ENCODE measurements at regions not wholly inside any gene's neighbourhood (a gene's known extent, or its start where the extent isn't known, plus 50 kb on each side); places are given as distances from the start of the nearest gene placed in this dataset.
A peak's percentile ranks its signal among the peaks of the same experiment; 100 is the strongest.

- Mint-ChIP-seq H3K9me3 (no peaks in the 10 kb centered on the region), H3K27ac (no peak overlapping the region), H3K4me1 (peaks cover 0 to 7% (median 0%) of the 10 kb centered on the region in 4 donors), H3K27me3 (peaks cover 16% of the 10 kb centered on the region), H3K36me3 (no peaks in the 10 kb centered on the region), H3K4me3 (no peak overlapping the region)
- H3K27ac ChIP-seq (ENCODE audit: insufficient read depth, low read length, poor library complexity, severe bottlenecking): no peak overlapping the region
- no peaks in the 10 kb centered on the region for H3K9me3 ChIP-seq (ENCODE audit: control insufficient read depth in 2 of 2, low read length in 2 of 2)
- H3K4me3 ChIP-seq (ENCODE audit: low read depth, low read length): no peak overlapping the region
- H3K4me1 ChIP-seq (ENCODE audit: control insufficient read depth, insufficient read depth, low read length, poor library complexity, severe bottlenecking): no peaks in the 10 kb centered on the region
- no peak for ATAC-seq (ENCODE audit: low read depth in 2 of 2)
- peaks cover 2% of the 10 kb centered on the region for H3K27me3 ChIP-seq (ENCODE audit: control insufficient read depth, insufficient read depth, low read length)
- H3K36me3 ChIP-seq (ENCODE audit: control insufficient read depth, insufficient read depth, low read length): no peaks in the 10 kb centered on the region
- DNase-seq: no peak
Measured at GRCh38 chr14:37988472-37988871, 219.2 kb upstream of the SSTR1 start.

- H3K4me3 ChIP-seq (ENCODE audit: low read depth, low read length): no peak overlapping the region
- H3K27me3 ChIP-seq (ENCODE audit: control insufficient read depth, insufficient read depth, low read length): peaks cover 2% of the 10 kb centered on the region
- Mint-ChIP-seq H3K27ac (no peak overlapping the region), H3K36me3 (no peaks in the 10 kb centered on the region), H3K4me1 (peaks cover 0 to 5% (median 0%) of the 10 kb centered on the region in 4 donors), H3K9me3 (no peaks in the 10 kb centered on the region), H3K4me3 (no peak overlapping the region), H3K27me3 (peaks cover 20% of the 10 kb centered on the region)
- no peaks in the 10 kb centered on the region for H3K9me3 ChIP-seq (ENCODE audit: control insufficient read depth in 2 of 2, low read length in 2 of 2)
- no peaks in the 10 kb centered on the region for H3K36me3 ChIP-seq (ENCODE audit: control insufficient read depth, insufficient read depth, low read length)
- ATAC-seq (ENCODE audit: low read depth in 2 of 2) (no peak), DNase-seq (no peak)
- no peaks in the 10 kb centered on the region for H3K4me1 ChIP-seq (ENCODE audit: control insufficient read depth, insufficient read depth, low read length, poor library complexity, severe bottlenecking)
- no peak overlapping the region for H3K27ac ChIP-seq (ENCODE audit: insufficient read depth, low read length, poor library complexity, severe bottlenecking)
Measured at GRCh38 chr14:37991027-37991426, 216.7 kb upstream of the SSTR1 start.

- H3K4me1 Mint-ChIP-seq: peaks cover 0 to 4% (median 0%) of the 10 kb centered on the region in 4 donors
- ATAC-seq (ENCODE audit: low read depth in 2 of 2) (no peak), DNase-seq (no peak)
- H3K27ac ChIP-seq (ENCODE audit: insufficient read depth, low read length, poor library complexity, severe bottlenecking): no peak overlapping the region
- H3K4me3 Mint-ChIP-seq: no peak overlapping the region
- H3K27me3 ChIP-seq (ENCODE audit: control insufficient read depth, insufficient read depth, low read length): peaks cover 2% of the 10 kb centered on the region
- H3K4me3 ChIP-seq (ENCODE audit: low read depth, low read length): no peak overlapping the region
- H3K27me3 Mint-ChIP-seq: peaks cover 20% of the 10 kb centered on the region
- no peaks in the 10 kb centered on the region for H3K36me3 Mint-ChIP-seq
- peak overlapping the region in 1 of 3 donors; percentile 27 for H3K27ac Mint-ChIP-seq
- no peaks in the 10 kb centered on the region for H3K4me1 ChIP-seq (ENCODE audit: control insufficient read depth, insufficient read depth, low read length, poor library complexity, severe bottlenecking)
- H3K9me3 ChIP-seq (ENCODE audit: control insufficient read depth in 2 of 2, low read length in 2 of 2): no peaks in the 10 kb centered on the region
- no peaks in the 10 kb centered on the region for H3K36me3 ChIP-seq (ENCODE audit: control insufficient read depth, insufficient read depth, low read length)
- H3K9me3 Mint-ChIP-seq: peaks cover 0 to 5% (median 0%) of the 10 kb centered on the region in 7 donors
Measured at GRCh38 chr14:37992499-37992898, 215.2 kb upstream of the SSTR1 start.

- H3K36me3 ChIP-seq (ENCODE audit: control insufficient read depth, insufficient read depth, low read length): no peaks in the 10 kb centered on the region
- H3K9me3 Mint-ChIP-seq: peaks cover 0 to 5% (median 0%) of the 10 kb centered on the region in 7 donors
- H3K27ac Mint-ChIP-seq: no peak overlapping the region
- H3K36me3 Mint-ChIP-seq: no peaks in the 10 kb centered on the region
- DNase-seq (no peak), ATAC-seq (ENCODE audit: low read depth in 2 of 2) (no peak)
- H3K4me1 Mint-ChIP-seq: peaks cover 0 to 4% (median 0%) of the 10 kb centered on the region in 4 donors
- H3K4me1 ChIP-seq (ENCODE audit: control insufficient read depth, insufficient read depth, low read length, poor library complexity, severe bottlenecking): no peaks in the 10 kb centered on the region
- H3K27me3 Mint-ChIP-seq: peaks cover 20% of the 10 kb centered on the region
- no peak overlapping the region for H3K27ac ChIP-seq (ENCODE audit: insufficient read depth, low read length, poor library complexity, severe bottlenecking)
- H3K27me3 ChIP-seq (ENCODE audit: control insufficient read depth, insufficient read depth, low read length): peaks cover 2% of the 10 kb centered on the region
- no peak overlapping the region for H3K4me3 Mint-ChIP-seq
- H3K9me3 ChIP-seq (ENCODE audit: control insufficient read depth in 2 of 2, low read length in 2 of 2): no peaks in the 10 kb centered on the region
- H3K4me3 ChIP-seq (ENCODE audit: low read depth, low read length): no peak overlapping the region
Measured at GRCh38 chr14:37994846-37995372, 212.8 kb upstream of the SSTR1 start.

GRCh38 chr14:37997017-37997416, 210.7 kb upstream of the SSTR1 start:
- H3K27ac Mint-ChIP-seq: no peak overlapping the region
- H3K36me3 ChIP-seq (ENCODE audit: control insufficient read depth, insufficient read depth, low read length): no peaks in the 10 kb centered on the region
- peaks cover 0 to 5% (median 0%) of the 10 kb centered on the region in 7 donors for H3K9me3 Mint-ChIP-seq
- peaks cover 2% of the 10 kb centered on the region for H3K27me3 ChIP-seq (ENCODE audit: control insufficient read depth, insufficient read depth, low read length)
- peaks cover 0 to 4% (median 0%) of the 10 kb centered on the region in 4 donors for H3K4me1 Mint-ChIP-seq
- peaks cover 10% of the 10 kb centered on the region for H3K27me3 Mint-ChIP-seq
- no peak for ATAC-seq (ENCODE audit: low read depth in 2 of 2)
- H3K4me3 ChIP-seq (ENCODE audit: low read depth, low read length): no peak overlapping the region
- H3K9me3 ChIP-seq (ENCODE audit: control insufficient read depth in 2 of 2, low read length in 2 of 2): no peaks in the 10 kb centered on the region
- H3K27ac ChIP-seq (ENCODE audit: insufficient read depth, low read length, poor library complexity, severe bottlenecking): no peak overlapping the region
- DNase-seq: no peak
- H3K36me3 Mint-ChIP-seq: no peaks in the 10 kb centered on the region
- H3K4me1 ChIP-seq (ENCODE audit: control insufficient read depth, insufficient read depth, low read length, poor library complexity, severe bottlenecking): no peaks in the 10 kb centered on the region
- no peak overlapping the region for H3K4me3 Mint-ChIP-seq

- ATAC-seq (ENCODE audit: low read depth in 2 of 2) (no peak), DNase-seq (no peak)
- Histone ChIP-seq H3K4me3 (ENCODE audit: low read depth, low read length) (no peak overlapping the region), H3K36me3 (ENCODE audit: control insufficient read depth, insufficient read depth, low read length) (no peaks in the 10 kb centered on the region), H3K27ac (ENCODE audit: insufficient read depth, low read length, poor library complexity, severe bottlenecking) (no peak overlapping the region), H3K9me3 (ENCODE audit: control insufficient read depth in 2 of 2, low read length in 2 of 2) (no peaks in the 10 kb centered on the region), H3K27me3 (ENCODE audit: control insufficient read depth, insufficient read depth, low read length) (no peaks in the 10 kb centered on the region), H3K4me1 (ENCODE audit: control insufficient read depth, insufficient read depth, low read length, poor library complexity, severe bottlenecking) (no peaks in the 10 kb centered on the region)
- no peaks in the 10 kb centered on the region for H3K4me1 Mint-ChIP-seq
- H3K9me3 Mint-ChIP-seq: peaks cover 0 to 5% (median 0%) of the 10 kb centered on the region in 7 donors
- no peaks in the 10 kb centered on the region for H3K36me3 Mint-ChIP-seq
- no peaks in the 10 kb centered on the region for H3K27me3 Mint-ChIP-seq
- H3K27ac Mint-ChIP-seq: peak overlapping the region in 1 of 3 donors; percentile 10
- H3K4me3 Mint-ChIP-seq: no peak overlapping the region
Measured at GRCh38 chr14:38000340-38000739, 207.4 kb upstream of the SSTR1 start.

GRCh38 chr14:38001501-38001900, 206.2 kb upstream of the SSTR1 start:
- Mint-ChIP-seq H3K36me3 (no peaks in the 10 kb centered on the region), H3K4me3 (no peak overlapping the region), H3K27ac (no peak overlapping the region), H3K4me1 (no peaks in the 10 kb centered on the region), H3K27me3 (no peaks in the 10 kb centered on the region), H3K9me3 (peaks cover 0 to 5% (median 0%) of the 10 kb centered on the region in 7 donors)
- H3K27me3 ChIP-seq (ENCODE audit: control insufficient read depth, insufficient read depth, low read length): no peaks in the 10 kb centered on the region
- DNase-seq (no peak), ATAC-seq (ENCODE audit: low read depth in 2 of 2) (no peak)
- H3K4me1 ChIP-seq (ENCODE audit: control insufficient read depth, insufficient read depth, low read length, poor library complexity, severe bottlenecking): no peaks in the 10 kb centered on the region
- H3K36me3 ChIP-seq (ENCODE audit: control insufficient read depth, insufficient read depth, low read length): no peaks in the 10 kb centered on the region
- H3K9me3 ChIP-seq (ENCODE audit: control insufficient read depth in 2 of 2, low read length in 2 of 2): no peaks in the 10 kb centered on the region
- no peak overlapping the region for H3K27ac ChIP-seq (ENCODE audit: insufficient read depth, low read length, poor library complexity, severe bottlenecking)
- no peak overlapping the region for H3K4me3 ChIP-seq (ENCODE audit: low read depth, low read length)

All from CD4-positive, CD25-positive, alpha-beta regulatory T cell (primary cell).